ENCODE measurements at regions not wholly inside any gene's neighbourhood (a gene's known extent, or its start where the extent isn't known, plus 50 kb on each side); places are given as distances from the start of the nearest gene placed in this dataset.

DNA sequence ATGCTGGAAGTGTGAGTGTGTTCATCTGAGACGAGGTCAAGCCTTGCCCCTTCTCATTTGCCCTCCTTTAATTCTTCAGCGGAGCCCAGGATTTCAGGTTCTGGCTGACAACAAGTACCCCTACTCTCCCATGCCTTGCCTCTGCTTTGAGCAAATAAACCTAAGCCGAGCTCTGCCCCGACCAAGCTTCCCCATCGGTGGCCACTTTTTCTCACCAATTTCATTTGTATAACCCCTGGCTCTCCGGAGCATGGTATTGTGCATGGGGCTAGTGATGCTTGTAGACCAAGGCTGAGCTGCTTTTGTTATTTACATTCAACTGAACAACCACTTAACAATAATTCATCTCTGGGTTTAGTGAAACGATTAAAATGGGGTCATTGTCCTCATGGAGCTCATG, 100.2 kb upstream of the RAB3GAP2 start:
- TF ChIP-seq EZH2 (IDR thresholded peaks at IDR 0.05; ENCODE audit: insufficient read depth, poor library complexity, severe bottlenecking) (no peak), EZH2phosphoT487 (IDR thresholded peaks at IDR 0.05; ENCODE audit: insufficient read depth, low read depth) (no peak)
